ENCODE measurements at regions not wholly inside any gene's neighbourhood (a gene's known extent, or its start where the extent isn't known, plus 50 kb on each side); places are given as distances from the start of the nearest gene placed in this dataset.

DNA sequence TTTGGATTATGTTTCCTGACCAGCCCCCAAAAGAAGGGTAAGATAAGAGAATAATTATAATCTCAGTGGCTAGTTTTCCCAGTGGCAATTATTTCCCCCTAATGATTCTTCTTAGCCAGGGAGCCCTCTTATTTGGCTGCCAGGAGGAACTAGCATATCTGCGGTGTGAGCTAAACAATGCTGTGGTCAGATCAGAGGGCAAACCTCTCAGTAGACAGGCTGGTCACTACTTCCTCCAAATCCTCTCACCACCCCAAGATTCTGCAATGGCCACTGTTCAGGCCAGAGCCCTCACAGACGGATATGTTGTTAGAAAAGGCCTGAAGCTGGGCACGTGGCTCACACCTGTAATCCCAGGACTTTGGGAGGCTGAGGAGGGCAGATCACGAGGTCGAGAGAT is 273.4 kb upstream of the SASH1 start:
- no peak for DNase-seq

DNA sequence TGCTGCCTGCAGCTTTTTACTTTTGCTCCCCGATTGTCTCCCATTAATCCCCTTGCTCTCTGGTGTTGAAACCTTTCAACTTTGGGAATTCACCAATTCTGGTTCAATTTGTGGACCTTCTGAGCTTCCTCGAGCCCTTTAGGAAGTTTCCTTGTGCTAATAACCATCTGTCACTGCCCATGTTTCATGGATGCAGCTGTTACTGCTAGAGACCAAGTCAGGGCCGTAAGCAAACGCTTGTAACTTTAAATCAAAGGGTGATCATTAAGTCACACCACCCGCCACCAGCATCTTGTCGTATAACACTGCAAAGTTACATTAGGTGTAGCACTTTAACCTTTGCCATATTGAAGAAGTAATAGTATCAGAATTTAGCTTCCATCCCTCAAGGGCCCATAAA is 268.3 kb upstream of the SASH1 start:
- no peak for DNase-seq

DNA sequence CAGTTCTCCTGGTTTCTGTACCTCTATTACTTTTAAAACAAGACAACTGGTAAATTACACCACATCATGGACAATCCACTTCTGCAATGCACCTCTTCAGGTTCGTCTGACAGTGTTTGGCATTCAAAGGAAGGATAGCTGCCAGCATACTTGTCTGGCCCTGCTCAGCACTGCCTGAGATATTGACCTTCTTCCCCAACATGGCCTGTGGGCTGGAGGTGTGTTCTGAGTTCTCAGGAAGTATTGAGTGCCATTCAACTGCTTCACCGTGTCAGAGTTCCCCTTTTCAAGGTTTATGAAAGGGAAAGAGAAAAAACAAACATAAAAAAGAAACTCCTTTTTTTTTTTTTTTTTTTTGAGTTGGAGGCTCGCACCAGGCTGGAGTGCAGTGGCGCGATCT is 267.9 kb upstream of the SASH1 start:
- DNase-seq: no peak

DNA sequence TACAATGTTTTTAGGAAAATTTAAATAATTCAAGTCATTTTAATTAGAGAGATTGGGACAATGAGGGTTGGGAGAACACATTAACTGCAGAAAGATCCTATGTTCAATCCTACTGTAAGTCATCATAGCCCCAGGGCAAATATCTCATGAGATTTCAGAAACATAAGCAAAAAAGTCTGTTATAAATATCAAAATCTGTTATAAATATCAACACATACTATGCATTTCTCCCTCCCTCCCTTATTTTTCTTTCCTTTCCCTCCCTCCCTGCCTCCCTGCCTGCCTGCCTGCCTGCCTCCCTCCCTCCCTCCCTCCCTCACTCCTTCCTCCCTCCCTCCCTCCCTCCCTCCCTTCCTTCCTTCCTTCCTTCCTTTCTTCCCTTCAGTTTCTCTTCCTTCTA is 267.3 kb upstream of the SASH1 start:
- no peak for DNase-seq

DNA sequence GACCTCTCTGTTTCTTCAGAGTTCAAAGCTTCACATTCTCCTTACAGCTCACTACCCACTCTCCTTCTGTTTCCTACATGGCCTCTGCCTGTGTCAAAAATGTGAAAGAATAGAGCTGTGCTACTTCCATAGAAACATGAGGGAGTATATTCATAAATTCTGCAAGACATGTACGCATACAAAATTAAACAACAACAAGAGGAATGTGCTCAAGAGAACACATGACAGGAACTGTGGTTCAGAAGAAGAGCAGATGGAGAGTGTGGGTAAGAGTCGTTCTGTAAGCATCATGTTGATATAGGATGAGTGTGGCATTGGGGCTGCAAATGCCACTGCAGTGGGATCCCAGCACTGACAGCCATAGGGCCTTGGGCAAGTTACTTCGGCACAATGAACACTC is 266.6 kb upstream of the SASH1 start:
- DNase-seq: no peak

DNA sequence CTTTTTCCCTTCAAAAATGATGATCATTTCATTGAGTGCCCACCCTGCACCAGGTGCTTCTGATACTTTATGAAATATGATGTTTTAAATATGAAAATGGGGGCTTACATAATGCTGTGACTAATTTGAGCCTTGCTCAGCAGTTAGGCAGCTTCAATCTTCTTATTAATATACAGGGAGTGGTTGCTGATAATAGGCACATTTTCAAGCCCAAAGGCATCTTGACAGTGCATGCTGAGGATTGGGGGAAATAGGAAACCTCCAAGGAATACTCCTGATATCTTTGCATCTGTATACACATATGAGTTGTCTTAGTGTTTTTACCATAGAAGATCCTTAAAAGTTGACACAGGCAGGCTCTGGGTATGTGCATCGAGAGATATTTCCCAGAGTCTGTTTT is 262.3 kb upstream of the SASH1 start:
- no peak for DNase-seq

DNA sequence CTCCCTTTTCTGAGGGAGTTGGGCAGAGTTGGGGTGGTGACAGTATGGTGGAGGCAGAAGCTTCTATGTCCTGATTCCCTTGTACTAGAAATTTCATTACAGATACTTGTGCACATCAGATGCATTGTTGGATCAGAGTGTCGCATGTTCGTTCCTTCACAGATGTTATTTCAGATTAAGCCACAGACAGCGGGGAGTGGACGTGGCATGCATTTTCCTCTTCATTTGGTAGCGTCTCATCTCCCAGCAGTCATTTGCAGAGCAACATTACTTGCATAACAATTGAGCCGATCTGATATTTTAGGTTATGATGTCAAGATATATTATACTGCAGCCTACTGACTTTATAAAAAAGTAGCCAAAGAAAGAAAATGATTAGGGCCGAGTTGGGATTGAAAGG is 261.6 kb upstream of the SASH1 start:
- DNase-seq: no peak

DNA sequence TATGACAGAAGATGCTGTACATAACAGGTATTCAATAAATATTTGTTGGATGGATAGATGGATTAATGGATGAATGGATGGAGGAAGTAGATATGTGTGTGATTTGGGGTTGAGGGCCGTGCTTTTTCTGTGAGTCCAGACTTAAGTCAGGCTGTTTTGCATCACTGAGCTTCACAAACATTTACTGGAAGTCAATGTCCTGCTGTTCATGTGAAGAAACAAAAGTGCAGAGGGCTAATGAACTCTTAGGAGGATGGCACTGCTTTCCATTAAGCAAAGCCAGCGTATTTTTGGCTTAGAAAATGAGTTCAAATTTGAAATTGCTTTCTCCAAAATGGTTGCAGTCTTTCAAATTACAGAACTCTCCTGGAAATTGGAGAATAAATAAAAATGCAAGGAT is 260.6 kb upstream of the SASH1 start:
- DNase-seq: no peak

DNA sequence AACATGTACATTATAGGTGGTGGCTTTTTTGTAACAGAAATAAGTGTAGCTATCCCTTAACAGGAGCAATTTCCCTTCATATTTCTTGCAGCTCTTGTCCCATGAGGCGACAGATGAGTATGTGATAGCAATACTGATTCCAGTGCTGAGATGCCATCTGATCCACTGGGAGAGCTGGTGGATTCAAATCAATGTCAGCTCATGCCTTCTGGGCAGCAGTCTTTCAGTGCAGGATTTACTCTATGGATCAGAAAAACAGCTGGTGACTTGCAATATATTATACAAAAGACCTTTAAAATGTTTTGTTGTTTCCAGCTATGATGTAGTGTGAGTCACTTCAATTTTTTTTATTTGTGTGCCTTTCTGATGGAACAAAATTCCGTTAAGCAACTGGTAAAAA is 259.9 kb upstream of the SASH1 start:
- no peak for DNase-seq

DNA sequence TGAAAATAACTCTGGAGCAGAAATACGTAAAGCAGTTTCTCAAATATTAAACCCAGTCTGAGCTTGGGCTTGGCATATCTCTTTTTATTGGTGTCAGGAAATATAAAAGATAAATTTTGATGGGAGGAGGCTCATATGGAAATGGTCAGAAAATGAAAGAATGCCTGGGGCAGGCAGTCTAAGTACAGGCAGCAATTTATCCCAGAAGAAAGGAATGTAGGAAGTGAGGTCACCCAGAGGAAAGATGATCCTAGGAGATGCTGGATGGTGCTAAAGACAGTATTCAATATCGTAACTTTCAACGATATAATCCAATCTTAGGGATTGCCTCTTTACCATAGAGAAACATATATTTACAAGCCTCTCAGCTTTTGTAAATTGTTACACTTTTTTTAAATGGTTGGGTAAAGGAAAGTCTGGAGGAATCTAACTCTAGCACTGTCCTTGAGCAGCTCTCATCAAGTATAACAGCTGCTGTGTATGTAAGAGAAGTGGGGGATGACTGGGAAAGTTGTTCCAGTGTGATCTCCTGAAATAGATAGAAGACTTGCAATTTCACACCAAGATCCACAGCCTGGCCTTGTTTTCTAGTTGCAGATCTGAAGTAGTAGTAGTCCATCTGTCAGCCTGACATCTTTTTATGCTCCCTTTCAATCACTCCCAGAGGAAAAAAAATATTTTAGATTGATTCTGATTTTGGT is 256.9 kb upstream of the SASH1 start:
- no peak for DNase-seq

DNA sequence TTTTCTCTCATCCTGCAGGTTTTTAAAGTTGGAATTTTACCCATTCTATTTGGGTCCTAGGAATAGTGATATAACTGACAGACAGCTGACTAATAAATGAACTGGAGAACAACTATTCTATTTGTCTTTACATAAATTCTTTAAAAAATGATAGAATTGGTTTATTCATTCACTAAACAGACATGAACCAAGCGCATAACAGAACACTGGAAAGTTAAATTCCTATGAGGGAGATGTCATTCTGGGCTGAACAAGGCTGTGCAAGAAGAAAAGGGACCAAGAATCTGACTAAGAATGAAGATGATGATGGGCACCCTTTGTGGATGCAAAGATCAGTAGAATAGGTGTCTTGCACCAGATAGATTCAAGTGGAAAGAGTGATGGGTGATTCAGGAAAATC is 256.3 kb upstream of the SASH1 start:
- no peak for DNase-seq

DNA sequence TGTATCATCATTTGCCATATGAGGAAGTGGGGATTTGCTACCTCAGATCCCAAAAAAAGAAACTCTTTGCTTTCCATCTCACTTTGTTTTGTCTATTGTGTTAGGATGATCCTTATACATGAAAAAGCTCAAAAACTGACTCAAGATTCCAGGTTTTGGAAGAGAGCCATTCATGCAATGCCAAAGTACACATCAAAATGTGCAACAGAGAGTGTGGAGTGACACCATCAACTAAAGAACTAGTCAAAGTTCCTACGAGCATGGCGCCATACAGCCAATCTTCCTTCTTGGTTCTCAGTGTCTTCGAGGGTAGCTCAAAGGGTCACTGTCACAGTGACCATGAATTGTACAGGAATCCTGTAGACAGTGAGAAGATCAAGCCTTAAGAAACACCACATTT is 255.8 kb upstream of the SASH1 start:
- DNase-seq: no peak

DNA sequence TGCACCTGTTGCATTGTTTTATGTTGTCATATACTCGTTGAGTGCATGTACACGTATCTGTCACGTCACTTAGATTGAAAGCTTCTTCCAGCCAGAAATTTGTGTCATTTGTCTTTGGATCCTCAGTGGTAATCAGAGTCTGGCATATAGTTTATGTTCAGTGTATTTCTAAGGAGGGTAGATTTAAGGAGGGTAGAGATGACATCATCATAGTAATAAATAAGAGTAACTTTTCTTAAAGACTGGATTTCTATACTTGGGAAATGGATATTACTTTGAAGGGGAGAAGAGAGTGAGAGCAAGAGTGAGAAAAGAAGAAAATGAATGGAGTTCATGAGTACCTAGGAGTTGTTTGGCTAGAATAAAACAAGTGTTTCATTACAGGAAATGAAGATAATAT is 255.0 kb upstream of the SASH1 start:
- DNase-seq: no peak

DNA sequence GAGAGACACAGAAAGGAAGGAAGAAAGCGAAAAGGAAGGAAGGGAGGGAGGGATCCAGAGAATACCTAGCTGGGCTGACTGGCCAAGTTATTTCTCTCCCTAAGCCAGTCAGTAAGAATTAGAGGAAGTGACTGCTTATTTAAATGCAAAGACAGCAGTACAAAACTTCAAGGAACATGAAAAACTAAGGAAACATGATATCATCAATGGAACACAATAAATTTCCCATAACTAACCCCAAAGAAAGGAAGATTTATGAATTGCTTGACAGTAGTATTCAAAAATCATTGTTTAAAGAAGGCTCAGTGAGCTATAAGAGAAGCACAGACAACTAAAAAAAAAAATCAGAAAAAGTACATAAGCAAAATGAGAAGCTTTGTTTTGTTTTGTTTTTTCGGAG is 252.3 kb upstream of the SASH1 start:
- DNase-seq: no peak

DNA sequence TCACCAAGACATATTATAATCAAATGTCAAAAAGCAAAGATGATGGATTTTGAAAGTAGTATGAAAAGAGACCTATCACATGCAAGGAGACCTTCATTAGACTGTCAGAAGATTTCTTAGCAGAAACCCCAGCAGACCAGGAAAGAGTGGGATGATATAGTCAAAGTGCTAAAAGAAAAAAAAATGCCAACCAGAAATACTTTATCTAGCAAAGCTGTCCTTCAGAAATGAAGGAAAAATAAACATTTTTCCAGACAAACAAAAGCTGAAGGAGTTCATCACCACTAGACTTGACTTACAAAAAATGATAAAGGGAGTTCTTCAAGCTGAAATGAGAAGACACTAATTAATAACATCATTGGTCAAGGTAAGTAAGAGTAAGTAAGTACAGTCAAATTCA is 251.2 kb upstream of the SASH1 start:
- DNase-seq: no peak

DNA sequence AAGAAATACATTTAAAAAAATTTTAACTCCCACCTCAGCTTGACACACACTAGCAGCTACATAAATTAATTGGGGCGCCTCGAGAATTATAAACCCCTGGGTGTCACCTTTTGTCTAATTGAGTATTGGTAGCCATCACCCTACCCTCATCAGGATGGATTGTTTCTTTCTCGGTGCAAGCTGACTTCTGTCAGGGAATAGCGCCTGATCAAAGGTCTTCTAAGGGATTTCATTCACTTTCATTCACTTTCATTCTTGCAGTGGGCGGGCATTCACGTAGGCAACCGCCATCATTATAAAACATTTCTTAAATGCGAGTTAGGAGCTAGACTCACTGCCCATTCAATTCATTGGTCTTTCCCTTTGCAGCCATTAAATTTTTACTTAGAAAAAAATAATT is 239.2 kb upstream of the SASH1 start:
- DNase-seq: no peak

DNA sequence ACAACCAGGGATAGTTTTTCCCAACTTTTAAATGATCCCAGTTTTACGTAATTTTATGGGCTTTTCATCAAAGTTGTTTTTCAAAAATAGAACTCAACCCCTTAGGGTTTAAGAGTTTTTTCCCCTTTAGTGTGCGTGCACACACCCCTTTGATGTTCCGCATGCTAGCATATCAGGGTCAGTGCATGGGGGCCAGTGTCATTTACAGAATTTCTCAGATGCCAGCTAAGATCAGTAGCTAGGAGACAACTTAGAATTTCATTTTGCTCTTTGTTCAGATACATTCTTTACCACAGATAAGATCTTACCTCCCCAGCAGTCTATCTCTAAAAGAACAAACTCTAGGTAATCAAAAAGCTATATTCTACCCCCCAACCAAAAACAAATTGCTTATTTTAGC is 238.5 kb upstream of the SASH1 start:
- no peak for DNase-seq

DNA sequence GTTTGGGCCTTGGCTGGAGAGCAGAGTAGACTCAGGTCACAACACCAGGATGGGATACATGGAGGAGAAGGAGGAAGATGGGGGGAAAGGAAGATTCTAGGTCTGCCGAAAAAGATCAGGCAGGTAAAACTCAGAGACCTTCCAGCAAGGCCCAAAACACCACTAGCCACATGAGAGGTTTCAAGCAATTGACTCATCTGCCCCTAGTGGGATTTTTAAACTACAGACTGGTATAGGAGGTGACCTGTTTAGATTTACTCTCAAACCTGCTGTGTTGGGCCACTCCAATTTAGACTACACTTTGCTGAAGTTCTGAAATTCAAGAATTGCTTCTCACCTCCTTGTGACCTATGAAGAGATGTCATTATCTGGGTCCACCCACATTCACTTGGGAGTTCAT is 236.9 kb upstream of the SASH1 start:
- DNase-seq: no peak

DNA sequence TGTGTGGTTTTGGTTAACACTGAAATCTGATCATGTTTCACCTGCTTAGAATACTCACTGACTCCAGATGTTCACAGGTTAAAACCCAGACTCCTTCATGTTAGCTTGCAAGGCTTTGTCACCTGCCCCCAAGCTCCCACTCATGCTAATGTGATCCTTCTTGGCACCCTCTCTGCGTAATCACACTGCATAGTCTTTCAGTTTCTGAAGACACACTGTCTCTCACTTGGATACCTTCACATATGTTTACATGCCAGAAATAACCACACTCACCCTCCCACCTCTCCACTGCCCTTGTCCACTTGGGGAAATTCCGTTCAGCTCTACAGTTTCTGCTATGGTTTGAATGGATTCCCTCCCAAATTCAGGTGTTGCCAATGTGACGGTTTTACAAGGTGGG is 234.7 kb upstream of the SASH1 start:
- DNase-seq: no peak

DNA sequence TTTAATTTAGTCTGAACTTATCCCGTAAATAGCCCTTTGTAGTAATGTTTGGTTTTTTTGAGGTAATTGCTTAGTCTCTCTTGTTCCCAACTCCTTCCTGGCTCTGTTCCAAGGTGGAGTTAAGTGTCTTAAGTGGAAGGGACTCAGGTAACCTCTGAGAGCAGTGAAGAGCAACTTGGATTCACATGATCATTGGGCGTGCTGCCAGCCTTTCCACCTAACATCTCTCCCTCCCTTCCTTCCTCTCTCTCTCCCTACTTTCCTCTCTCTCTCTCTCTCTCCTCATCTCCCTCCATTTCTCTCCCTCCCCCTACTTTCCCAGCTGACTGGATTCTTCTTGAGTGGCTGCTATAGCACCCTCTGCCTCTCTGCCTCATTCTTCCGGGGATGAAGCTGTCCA is 232.9 kb upstream of the SASH1 start:
- no peak for DNase-seq

DNA sequence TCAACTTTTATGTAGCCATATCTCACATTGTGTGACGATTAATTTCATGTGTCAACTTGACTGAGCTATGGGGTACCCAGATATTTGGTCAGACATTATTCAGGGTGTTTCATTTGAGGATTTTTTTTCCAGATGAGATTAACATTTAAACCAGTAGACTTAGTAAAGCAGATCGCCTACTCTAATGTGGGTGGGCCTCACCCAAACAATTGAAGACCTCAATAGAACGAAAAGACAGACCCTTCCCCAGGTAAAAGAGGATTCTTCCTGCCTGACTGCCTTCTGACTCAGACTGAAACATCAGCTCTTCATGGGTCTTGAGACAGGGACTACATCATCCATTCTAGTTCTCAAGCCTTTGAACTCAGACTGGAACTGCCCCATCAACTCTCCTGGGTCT is 231.7 kb upstream of the SASH1 start:
- no peak for DNase-seq

DNA sequence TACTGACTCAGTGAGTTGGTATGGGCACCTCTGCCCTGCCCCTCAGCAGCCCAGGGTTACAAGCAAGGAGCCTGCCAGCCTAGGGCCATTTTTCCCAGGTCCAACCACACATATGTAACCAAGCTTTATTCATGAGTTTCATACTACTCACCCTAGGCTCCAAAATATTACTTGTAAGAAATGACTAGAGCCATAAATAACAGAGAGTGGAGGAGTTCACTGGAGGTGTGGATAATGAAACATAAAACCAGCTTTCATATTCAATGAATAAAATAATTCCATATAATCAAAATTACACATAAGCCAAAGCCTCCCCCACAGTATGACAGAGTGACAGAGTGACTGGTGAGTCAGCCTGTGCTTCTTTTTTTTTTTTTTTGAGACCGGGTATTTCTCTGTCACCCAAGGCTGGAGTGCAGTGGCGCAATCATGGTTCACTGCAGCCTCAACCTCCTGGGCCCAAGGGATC is 229.8 kb upstream of the SASH1 start:
- DNase-seq: no peak

DNA sequence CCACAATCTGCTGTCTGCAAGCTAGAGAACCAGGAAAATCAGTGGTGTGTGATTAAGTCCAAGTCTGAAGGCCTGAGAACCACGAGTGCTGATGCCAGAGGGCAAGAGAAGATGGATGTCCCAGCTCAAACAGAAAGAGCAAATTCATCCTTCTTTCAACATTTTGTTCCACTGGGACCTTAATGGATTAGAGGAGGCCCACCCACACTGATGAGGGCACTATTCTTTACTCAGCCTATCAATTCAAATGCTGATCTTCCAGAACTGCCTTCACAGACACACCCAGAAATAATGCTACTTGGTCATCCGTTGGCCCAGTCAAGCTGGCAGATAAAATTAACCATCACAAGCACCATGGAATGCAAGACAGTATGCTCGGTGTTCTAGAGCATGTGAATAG is 226.6 kb upstream of the SASH1 start:
- no peak for DNase-seq

DNA sequence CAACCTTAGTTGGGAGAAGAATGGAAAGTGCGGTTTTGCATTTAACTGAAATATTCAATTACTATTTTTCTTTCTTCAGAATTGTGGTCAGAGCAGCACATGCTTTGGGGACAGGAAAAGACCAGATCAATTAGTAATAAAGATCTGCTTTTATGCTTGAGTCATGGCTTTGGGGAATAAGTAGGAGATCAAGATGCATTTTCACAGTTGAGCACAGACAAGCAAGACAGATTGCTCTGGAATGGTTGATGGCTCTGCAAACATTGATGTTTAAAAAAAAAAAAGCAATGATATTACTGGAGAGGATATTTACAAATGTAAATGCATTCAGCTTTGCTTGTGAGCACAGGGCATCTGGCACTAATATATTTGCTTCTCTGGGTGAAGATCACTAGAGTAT is 224.4 kb upstream of the SASH1 start:
- peak; percentile 2 for DNase-seq

DNA sequence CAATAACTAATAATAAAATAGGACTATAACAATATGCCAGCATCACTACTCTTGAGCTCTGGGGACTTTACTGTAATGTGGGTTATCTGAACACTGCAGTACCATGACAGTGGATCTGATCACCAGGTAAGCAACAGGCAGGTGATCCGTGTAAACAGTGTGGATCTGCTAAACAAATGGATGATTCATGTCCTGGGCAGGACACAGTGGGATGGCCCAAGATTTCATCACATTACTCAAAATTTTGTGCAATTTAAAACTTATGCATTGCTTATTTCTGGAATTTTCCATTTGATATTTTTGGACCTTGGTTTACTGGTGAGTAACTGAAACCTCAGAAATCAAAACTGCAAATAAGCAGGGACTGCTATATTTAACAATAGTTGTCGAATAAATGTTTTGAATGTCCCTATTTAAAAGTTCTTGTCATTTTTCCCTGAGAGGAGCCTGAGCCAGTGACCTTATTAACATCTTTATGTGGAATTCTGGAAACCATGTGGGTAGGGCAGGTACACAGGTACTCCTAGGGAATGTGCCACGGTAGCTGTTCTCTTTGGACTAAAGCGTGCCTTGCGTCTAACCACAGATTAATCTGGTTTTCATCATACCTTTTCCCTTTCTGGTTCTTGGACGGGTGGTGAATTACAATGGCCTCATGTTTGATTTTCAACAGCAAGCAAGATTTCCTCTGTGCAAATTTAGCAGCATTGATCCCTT is 214.5 kb upstream of the SASH1 start:
- DNase-seq: no peak

Measured in NCI-H446 treated with DMSO at 0.1 percent for 48 hours (cell line).